ENCODE measurements at regions not wholly inside any gene's neighbourhood (a gene's known extent, or its start where the extent isn't known, plus 50 kb on each side); places are given as distances from the start of the nearest gene placed in this dataset.
"Not testable (repeated sequence)": the region's sequence is repeated elsewhere in the genome, so short reads cannot be mapped to it uniquely, and the experiment has no call there.

GRCh38 chr21:28418726-28419514, 573.8 kb downstream of the LTN1 start:
- DNase-seq (ENCODE audit: low spot score), result no peak

DNA sequence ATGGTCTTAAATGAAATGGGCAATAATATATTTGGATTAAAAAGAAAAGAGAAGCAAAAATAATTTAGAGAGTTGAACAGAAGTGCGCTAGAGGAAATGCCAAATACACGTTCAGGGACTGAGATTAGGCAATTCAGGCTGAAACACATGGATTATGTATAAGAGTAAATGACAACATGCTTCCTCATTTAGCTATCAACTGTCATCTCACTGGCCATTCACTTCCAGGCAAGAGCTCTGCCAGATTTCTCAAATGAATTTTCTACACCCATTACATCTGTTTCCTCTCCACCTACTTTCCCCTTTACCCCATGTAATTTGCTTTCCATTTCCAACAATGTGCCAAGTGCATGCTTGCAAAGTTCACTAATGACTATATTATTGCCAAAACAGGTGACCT, 582.4 kb downstream of the LTN1 start:
- DNase-seq (ENCODE audit: low spot score), result no peak

DNA sequence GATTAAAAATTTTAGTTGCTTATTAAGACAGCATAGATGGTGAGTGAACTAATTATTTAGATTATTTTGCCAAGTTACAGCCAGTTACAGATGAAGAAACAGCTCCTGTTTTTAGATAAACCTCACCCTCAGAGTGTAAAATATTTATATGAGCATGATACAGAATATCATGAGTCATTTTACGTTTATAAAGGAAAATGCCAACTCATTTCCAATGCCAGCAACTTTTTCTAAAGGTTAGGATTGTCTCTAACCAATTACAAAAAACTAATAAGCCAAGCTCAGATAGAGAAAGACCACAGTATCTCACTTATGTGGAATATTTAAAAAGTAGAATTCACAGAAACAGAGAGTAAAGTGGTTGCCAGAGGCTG, 590.1 kb downstream of the LTN1 start:
- no peak for DNase-seq (ENCODE audit: low spot score)

- no peak for DNase-seq (ENCODE audit: low spot score)
These were observed 595.6 kb downstream of the LTN1 start for GRCh38 chr21:28397040-28397439.

DNA sequence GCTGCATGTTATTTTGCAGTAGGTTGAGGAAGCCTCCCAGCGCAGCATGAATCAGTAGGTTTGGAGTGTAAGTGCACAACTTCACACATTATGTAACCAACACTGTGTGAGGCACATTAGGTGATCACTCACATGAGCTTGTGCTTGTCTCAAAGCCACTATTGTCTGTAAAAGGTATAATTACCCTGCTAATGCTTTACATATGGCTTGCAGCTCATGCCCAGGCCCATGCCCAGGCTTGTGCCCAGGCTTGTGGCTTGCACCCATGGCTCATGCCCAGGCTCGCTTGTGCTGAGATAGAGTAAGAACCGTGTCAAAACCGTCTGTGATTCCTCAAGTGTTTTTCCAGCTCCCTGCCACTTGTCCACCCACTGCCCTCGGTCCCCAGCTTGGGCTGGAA, 596.3 kb downstream of the LTN1 start:
- DNase-seq (ENCODE audit: low spot score), result no peak

DNA sequence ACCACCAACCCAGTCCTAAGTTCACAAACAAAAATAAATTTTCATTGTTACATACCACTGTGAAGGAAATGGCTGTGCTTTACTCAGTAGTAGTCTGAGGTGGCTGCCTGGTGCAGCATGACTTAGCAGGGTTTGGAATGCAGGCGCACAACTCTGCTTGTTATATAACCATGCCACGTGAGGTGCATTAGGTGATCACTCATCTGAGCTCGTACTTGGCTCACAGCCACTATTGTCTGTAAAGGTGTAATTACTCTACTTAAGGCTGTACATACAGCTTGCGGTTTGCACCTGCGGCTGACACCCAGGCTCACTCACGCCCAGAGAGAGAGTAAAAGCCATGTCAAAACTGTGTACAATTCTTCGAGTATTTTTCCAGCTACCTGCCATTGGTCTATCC, 599.4 kb downstream of the LTN1 start:
- DNase-seq (ENCODE audit: low spot score), result no peak

DNA sequence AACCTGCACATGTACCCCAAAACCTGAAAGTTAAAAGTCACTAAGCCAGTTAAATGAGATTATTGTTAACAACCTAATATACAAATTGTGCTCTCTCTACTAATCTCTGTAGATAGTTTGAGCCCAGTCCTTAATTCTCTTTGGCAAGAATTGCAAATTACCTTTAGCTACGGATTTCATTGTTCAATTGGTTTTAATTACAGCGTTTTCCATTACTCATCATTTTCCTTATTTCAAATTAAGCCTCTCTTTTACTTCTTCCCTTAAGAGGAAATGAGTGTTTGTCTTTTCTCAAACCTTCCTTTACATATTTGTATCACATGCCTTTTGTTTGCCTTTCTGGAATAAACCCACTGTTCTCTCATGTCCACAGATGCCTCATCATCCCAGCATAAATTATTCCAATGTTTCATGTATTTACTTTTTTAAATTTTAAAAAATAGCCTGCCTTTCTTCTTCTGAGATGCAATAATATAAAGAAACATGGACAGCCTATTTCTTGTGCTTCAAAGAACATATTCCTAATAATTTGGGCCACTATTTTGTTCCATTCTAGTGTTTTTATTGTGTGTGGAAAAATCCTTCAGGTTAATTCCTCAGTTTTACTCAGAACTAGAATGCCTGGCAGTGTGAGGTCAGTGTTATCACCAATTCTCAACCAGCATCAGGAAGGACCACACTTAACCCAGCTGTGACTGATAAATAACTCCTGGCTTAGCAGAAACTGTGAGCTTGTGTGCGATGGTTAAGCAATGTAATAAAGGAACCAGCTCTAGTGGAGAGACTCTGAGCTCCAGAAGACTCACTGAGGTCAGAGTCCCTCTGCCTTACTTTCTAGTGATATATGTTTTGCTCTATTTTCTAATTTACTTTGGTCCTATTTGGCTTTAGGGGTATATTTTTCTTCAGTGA, 600.5 kb downstream of the LTN1 start:
- no peak for DNase-seq (ENCODE audit: low spot score)

GRCh38 chr21:28387220-28387619, 605.5 kb downstream of the LTN1 start:
- no peak for DNase-seq (ENCODE audit: low spot score)

GRCh38 chr21:28385845-28386244, 606.8 kb downstream of the LTN1 start:
- no peak for DNase-seq (ENCODE audit: low spot score)

DNA sequence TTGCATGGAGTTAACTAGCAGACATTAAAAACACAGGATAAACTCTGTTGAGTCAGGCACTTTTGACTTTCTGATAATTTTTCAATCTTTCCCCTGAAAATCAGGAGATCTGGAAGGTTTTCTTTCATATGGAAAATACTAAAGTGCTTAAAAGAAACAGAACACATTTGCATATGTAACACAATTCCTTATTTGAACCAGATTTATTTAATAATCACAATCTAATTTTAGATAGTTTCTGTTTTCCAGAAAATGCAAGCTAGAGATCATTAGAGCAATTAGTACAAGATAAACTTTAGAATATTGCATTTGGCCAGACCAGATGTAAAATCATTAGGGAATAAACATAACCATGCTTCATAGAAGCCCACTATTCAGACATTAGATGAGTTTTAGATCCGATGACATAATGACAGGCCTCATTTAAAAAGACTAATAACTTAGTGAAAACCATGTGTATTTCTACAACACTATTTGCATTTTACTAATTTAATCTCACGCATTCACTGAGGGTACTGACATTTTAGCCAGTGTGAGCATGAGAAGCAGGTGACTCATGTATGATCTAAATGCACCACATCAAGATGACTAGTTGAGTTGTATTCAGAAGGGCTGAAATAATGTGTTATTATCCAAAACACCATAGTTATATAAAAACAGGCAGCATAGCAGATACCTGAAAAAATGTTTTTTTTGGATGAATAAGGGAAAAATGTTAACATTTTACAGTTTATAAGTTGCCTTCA, 611.5 kb downstream of the LTN1 start:
- not testable (repeated sequence) for DNase-seq (ENCODE audit: low spot score)

GRCh38 chr21:28380241-28380640, 612.4 kb downstream of the LTN1 start:
- no peak for DNase-seq (ENCODE audit: low spot score)

DNA sequence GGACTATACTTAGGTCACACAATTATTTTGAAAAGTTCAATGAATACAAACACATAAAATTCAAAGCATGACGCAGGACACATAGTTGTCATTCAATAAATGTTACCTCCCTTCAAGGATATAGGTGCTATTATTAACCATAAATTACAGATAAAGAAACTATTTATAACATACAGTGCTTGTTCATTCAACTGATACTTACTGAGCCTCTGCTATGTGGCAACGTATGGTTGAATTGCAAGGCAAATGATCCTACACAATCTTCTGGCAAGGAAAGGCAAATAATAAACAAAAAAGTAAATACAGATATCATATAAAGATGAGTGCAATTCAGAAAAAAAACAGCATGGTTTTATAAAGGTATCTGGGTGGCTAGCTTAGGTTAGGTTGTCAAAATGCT, 614.7 kb downstream of the LTN1 start:
- no peak for DNase-seq (ENCODE audit: low spot score)

GRCh38 chr21:28375708-28376385, 616.8 kb downstream of the LTN1 start:
- DNase-seq (ENCODE audit: low spot score), result no peak

GRCh38 chr21:28374881-28375280, 617.8 kb downstream of the LTN1 start:
- DNase-seq (ENCODE audit: low spot score), result no peak

DNA sequence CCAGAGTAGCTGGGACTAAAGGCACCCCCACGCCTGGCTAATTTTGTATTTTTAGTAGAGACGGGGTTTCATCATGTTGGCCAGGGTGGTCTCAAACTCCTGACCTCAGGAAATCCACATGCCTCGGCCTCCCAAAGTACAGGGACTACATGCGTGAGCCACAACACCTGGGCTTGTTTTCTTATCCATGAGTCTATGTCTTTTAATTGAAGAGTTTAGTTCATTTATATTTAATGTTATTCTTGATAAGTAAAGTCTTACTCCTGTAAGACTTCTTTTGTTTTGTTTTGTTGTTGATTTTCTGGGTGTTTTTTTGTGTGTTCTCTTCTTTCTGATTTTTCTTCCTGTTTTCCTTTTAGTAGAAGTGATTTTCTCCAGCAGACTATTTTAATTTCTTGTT, 621.0 kb downstream of the LTN1 start:
- DNase-seq (ENCODE audit: low spot score), result no peak

GRCh38 chr21:28359300-28359699, 633.4 kb downstream of the LTN1 start:
- no peak for DNase-seq (ENCODE audit: low spot score)

DNA sequence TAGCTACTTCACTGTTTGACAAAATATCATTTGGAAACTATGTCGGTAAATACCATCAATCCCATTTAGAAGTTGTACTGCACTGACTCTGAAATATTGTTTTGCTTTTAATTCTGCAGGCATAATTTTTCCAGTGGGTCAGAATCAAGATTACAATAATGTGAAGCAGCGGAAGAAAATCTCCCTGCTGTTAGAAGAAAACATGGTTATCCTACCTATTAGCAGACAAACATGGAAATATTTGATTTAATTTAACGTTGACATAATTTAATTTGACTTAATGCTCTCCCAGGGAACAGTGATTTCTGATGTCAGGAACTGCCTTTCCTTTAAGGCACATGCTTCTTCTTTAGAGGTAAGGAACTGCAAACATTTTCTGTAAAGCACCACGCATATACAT, 634.0 kb downstream of the LTN1 start:
- no peak for DNase-seq (ENCODE audit: low spot score)

- no peak for DNase-seq (ENCODE audit: low spot score)
These were observed 634.5 kb downstream of the LTN1 start for GRCh38 chr21:28358170-28358569.

- DNase-seq (ENCODE audit: low spot score), result no peak
These were observed 634.9 kb downstream of the LTN1 start for GRCh38 chr21:28357743-28358142.

- no peak for DNase-seq (ENCODE audit: low spot score)
These were observed 636.3 kb downstream of the LTN1 start for GRCh38 chr21:28356422-28356821.

GRCh38 chr21:28345934-28346333, 646.7 kb downstream of the LTN1 start:
- no peak for DNase-seq (ENCODE audit: low spot score)

DNA sequence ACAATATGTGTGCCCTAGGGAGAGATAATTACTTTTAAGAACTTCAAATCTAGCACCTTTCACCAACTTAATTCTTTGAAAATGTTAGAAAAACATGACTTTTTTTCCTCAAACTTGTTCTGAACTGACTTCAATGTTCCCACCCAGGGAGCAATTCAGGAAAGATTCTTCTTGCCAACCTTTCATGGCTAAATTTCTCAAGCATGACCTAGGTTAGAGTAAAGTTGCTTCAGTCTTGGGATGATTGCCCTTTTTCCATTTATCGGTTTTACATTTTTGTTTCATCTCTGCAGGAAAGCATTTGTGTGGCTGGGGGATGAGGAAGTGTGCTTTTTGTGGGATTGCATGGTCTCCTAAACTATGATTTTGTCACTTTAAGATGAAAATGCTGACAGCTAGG, 647.7 kb downstream of the LTN1 start:
- no peak for DNase-seq (ENCODE audit: low spot score)
